Stimulated activated CD4-positive, alpha-beta T cell treated with anti-CD3 and anti-CD28 coated beads, Interleukin-1b, Interleukin-23, amount 100 ng/mL, for 1 hour (primary cell): ENCODE measurements at regions not wholly inside any gene's neighbourhood (a gene's known extent, or its start where the extent isn't known, plus 50 kb on each side); places are given as distances from the start of the nearest gene placed in this dataset.

Experiments
- DNase-seq, 2 donors: peaks; one replicate each; pipeline ENCODE4 v3.0.0-alpha.2; 2020; ENCODE audit warnings: low read depth in 2 of 2

- DNase-seq, result no peak
These were observed 181.1 kb downstream of the TGFB2 start for GRCh38 chr1:218526198-218526580.

GRCh38 chr1:218527737-218528136 lies 182.6 kb downstream of the TGFB2 start:
- no peak for DNase-seq

- DNase-seq, result no peak
These were observed 184.6 kb downstream of the TGFB2 start for GRCh38 chr1:218529646-218530300.

- DNase-seq, result no peak
These were observed 186.8 kb downstream of the TGFB2 start for GRCh38 chr1:218531936-218532335.

- no peak for DNase-seq
These were observed 191.3 kb downstream of the TGFB2 start for GRCh38 chr1:218536296-218536986.

GRCh38 chr1:218537122-218537913 lies 192.2 kb downstream of the TGFB2 start:
- no peak for DNase-seq

- DNase-seq, result no peak
These were observed 193.2 kb downstream of the TGFB2 start for GRCh38 chr1:218538341-218538740.

- DNase-seq, result no peak
These were observed 201.2 kb downstream of the TGFB2 start for GRCh38 chr1:218546314-218546713.

- no peak for DNase-seq
These were observed 203.0 kb downstream of the TGFB2 start for GRCh38 chr1:218547957-218548730.

GRCh38 chr1:218548764-218549163 lies 203.6 kb downstream of the TGFB2 start:
- no peak for DNase-seq

GRCh38 chr1:218553197-218553596 lies 208.1 kb downstream of the TGFB2 start:
- DNase-seq, result no peak

GRCh38 chr1:218556016-218556415 lies 210.9 kb downstream of the TGFB2 start:
- DNase-seq, result no peak

GRCh38 chr1:218557731-218558130 lies 212.6 kb downstream of the TGFB2 start:
- no peak for DNase-seq

- DNase-seq, result no peak
These were observed 213.2 kb downstream of the TGFB2 start for GRCh38 chr1:218558271-218558810.

- DNase-seq, result no peak
These were observed 220.2 kb downstream of the TGFB2 start for GRCh38 chr1:218565377-218565776.

- no peak for DNase-seq
These were observed 223.9 kb downstream of the TGFB2 start for GRCh38 chr1:218568962-218569550.

- no peak for DNase-seq
These were observed 225.3 kb downstream of the TGFB2 start for GRCh38 chr1:218570456-218570855.

GRCh38 chr1:218571491-218571890 lies 226.4 kb downstream of the TGFB2 start:
- no peak for DNase-seq

GRCh38 chr1:218572050-218572449 lies 226.9 kb downstream of the TGFB2 start:
- no peak for DNase-seq

- DNase-seq, result no peak
These were observed 228.8 kb downstream of the TGFB2 start for GRCh38 chr1:218573925-218574324.

GRCh38 chr1:218575079-218575478 lies 229.9 kb downstream of the TGFB2 start:
- DNase-seq, result no peak
